H1 (cell line): ENCODE measurements at regions not wholly inside any gene's neighbourhood (a gene's known extent, or its start where the extent isn't known, plus 50 kb on each side); places are given as distances from the start of the nearest gene placed in this dataset.

ENCODE experiments used
- CTCF ChIA-PET: fragments of 300-600 bp; sonication (Branson Sonifier 250); formaldehyde crosslinking; loops from one replicate; lab custom pipeline; 2021; ENCODE audit not compliant: partially characterized antibody; lab: Charles Lee
- POLR2A ChIA-PET: fragments of 300-600 bp; sonication (Branson Sonifier 250); formaldehyde crosslinking; loops from one replicate; lab custom pipeline; 2021; ENCODE audit warnings: inconsistent platforms; ENCODE audit not compliant: partially characterized antibody; lab: Charles Lee
- DNase-seq, 2 experiments: peaks; one replicate each; pipeline versions ENCODE4 v3.0.0 to v3.0.0-alpha.2; 2010 to 2022; ENCODE audit warnings: low spot score in 2 of 2, low read depth in 1 of 2, mixed read lengths in 1 of 2
- FAIRE-seq: peaks from 2 replicates; lab custom pipeline; 2011; peaks lifted over from hg19 to GRCh38; lab: Jason Lieb, UNC
- H2AFZ ChIP-seq: 2 replicates; pipeline ENCODE4 v1.8.1; 2012; ENCODE audit warnings: low read length, inconsistent platforms
- H2AK5ac ChIP-seq: 2 replicates; pipeline ENCODE4 v1.6.1; 2013; ENCODE audit warnings: low read depth, low read length
- H2BK120ac ChIP-seq: replicated peaks from 2 replicates; pipeline ENCODE3; 2013; ENCODE audit warnings: low read depth, low read length, inconsistent platforms
- H2BK12ac ChIP-seq: 2 replicates; pipeline ENCODE4 v1.6.1; 2013; ENCODE audit warnings: low read depth, low read length
- H2BK15ac ChIP-seq: 2 replicates; pipeline ENCODE4 v1.6.1; 2013; ENCODE audit warnings: low read length
- H2BK20ac ChIP-seq: 2 replicates; pipeline ENCODE4 v1.6.1; 2013; ENCODE audit warnings: low read length
- H2BK5ac ChIP-seq: 2 replicates; pipeline ENCODE4 v1.6.1; 2013; ENCODE audit warnings: low read depth, low read length
- H3K14ac ChIP-seq: 2 replicates; pipeline ENCODE4 v1.6.1; 2013; ENCODE audit warnings: inconsistent platforms; ENCODE audit not compliant: insufficient read length
- H3K18ac ChIP-seq: 2 replicates; pipeline ENCODE4 v1.6.1; 2013; ENCODE audit warnings: low read length; ENCODE audit errors: extremely low read depth
- H3K23ac ChIP-seq: 2 replicates; pipeline ENCODE4 v1.6.1; 2013; ENCODE audit warnings: inconsistent platforms; ENCODE audit not compliant: insufficient read length
- H3K23me2 ChIP-seq: 2 replicates; pipeline ENCODE4 v1.6.1; 2013; ENCODE audit warnings: low read depth, low read length
- H3K27ac ChIP-seq: 2 replicates; pipeline ENCODE4 v1.6.1; 2011; ENCODE audit warnings: low read depth, low read length, inconsistent platforms
- H3K27me3 ChIP-seq, 4 experiments: replicated peaks in 1 of 4; 1 replicate in 1 of 4; 2 replicates in 3 of 4; pipeline versions ENCODE4 v1.6.1 to v1.8.1; 2011 to 2013; ENCODE audit warnings: low read length in 3 of 4, mild to moderate bottlenecking in 3 of 4, inconsistent platforms in 2 of 4, mixed read lengths in 2 of 4, moderate library complexity in 1 of 4; ENCODE audit not compliant: control insufficient read depth in 3 of 4, insufficient read depth in 3 of 4; ENCODE audit errors: extremely low read depth in 1 of 4
- H3K36me3 ChIP-seq, 4 experiments: 2 replicates each; pipeline versions ENCODE4 v1.6.1 to v1.8.1; 2011 to 2013; ENCODE audit warnings: mild to moderate bottlenecking in 4 of 4, low read length in 3 of 4, moderate library complexity in 2 of 4, control low read depth in 1 of 4, inconsistent platforms in 1 of 4; ENCODE audit not compliant: insufficient read depth in 4 of 4, control insufficient read depth in 2 of 4
- H3K4ac ChIP-seq: replicated peaks from 2 replicates; pipeline ENCODE3; 2013; ENCODE audit warnings: low read length, low read depth, mixed read lengths, inconsistent platforms; ENCODE audit not compliant: insufficient read length
- H3K4me1 ChIP-seq, 4 experiments: replicated peaks in 1 of 4; 1 replicate in 1 of 4; 2 replicates in 3 of 4; pipeline versions ENCODE4 v1.6.1 to v1.8.1; 2011 to 2013; ENCODE audit warnings: low read length in 3 of 4, inconsistent platforms in 2 of 4, mixed read lengths in 1 of 4; ENCODE audit not compliant: insufficient read depth in 4 of 4, control insufficient read depth in 3 of 4
- H3K4me2 ChIP-seq, 2 experiments: 2 replicates each; pipeline versions ENCODE4 v1.6.1 to v1.8.1; 2011 to 2013; ENCODE audit warnings: low read depth in 2 of 2, low read length in 2 of 2, control low read depth in 1 of 2, inconsistent platforms in 1 of 2, mild to moderate bottlenecking in 1 of 2; ENCODE audit not compliant: insufficient read depth in 1 of 2
- H3K4me3 ChIP-seq, 4 experiments: fragments of 200-600, 300-600 bp in 1 of 4; sonication (generic), shearing (Covaris generic), sonication (Bioruptor Twin) in 1 of 4; 2 replicates each; pipeline versions ENCODE4 v1.5.1 to v1.8.1; 2011 to 2016; ENCODE audit warnings: low read length in 4 of 4, low read depth in 3 of 4, control low read depth in 2 of 4, inconsistent platforms in 2 of 4, mild to moderate bottlenecking in 2 of 4, mixed read lengths in 1 of 4, moderate library complexity in 1 of 4; ENCODE audit not compliant: insufficient read depth in 2 of 4; ENCODE audit errors: extremely low read depth in 1 of 4
- H3K56ac ChIP-seq: replicated peaks from 2 replicates; pipeline ENCODE3; 2013; ENCODE audit warnings: low read depth, mild to moderate bottlenecking, mixed read lengths, low read length, inconsistent platforms; ENCODE audit not compliant: insufficient read length
- H3K79me1 ChIP-seq: 2 replicates; pipeline ENCODE4 v1.6.1; 2013; ENCODE audit warnings: low read depth, low read length, control low read depth
- H3K79me2 ChIP-seq, 2 experiments: 2 replicates each; pipeline versions ENCODE4 v1.6.1 to v1.8.1; 2012 to 2013; ENCODE audit warnings: low read length in 2 of 2, mild to moderate bottlenecking in 2 of 2, inconsistent platforms in 1 of 2; ENCODE audit not compliant: insufficient read depth in 2 of 2, control insufficient read depth in 1 of 2
- H3K9ac ChIP-seq, 4 experiments: replicated peaks in 1 of 4; 1 replicate in 1 of 4; 2 replicates in 3 of 4; pipeline versions ENCODE4 v1.6.1 to v1.8.1; 2011 to 2013; ENCODE audit warnings: low read depth in 3 of 4, low read length in 3 of 4, control low read depth in 2 of 4, mild to moderate bottlenecking in 2 of 4, moderate library complexity in 2 of 4, inconsistent platforms in 1 of 4; ENCODE audit errors: extremely low read depth in 1 of 4
- H3K9me3 ChIP-seq, 2 experiments: 2 replicates each; pipeline versions ENCODE4 v1.6.1 to v1.8.1; 2012 to 2013; ENCODE audit warnings: mild to moderate bottlenecking in 2 of 2, moderate library complexity in 2 of 2, control low read depth in 1 of 2, inconsistent platforms in 1 of 2, low read depth in 1 of 2, low read length in 1 of 2, mixed read lengths in 1 of 2; ENCODE audit not compliant: insufficient read depth in 2 of 2
- H4K20me1 ChIP-seq, 2 experiments: replicated peaks in 1 of 2; 2 replicates each; pipeline versions ENCODE3 to v1.8.1; 2011 to 2013; ENCODE audit warnings: inconsistent platforms in 2 of 2, low read length in 2 of 2, mild to moderate bottlenecking in 1 of 2; ENCODE audit not compliant: insufficient read depth in 2 of 2, control insufficient read depth in 1 of 2
- H4K5ac ChIP-seq: 2 replicates; pipeline ENCODE4 v1.6.1; 2013; ENCODE audit warnings: low read length, low read depth, mixed read lengths, inconsistent platforms; ENCODE audit not compliant: insufficient read length
- H4K8ac ChIP-seq: 2 replicates; pipeline ENCODE4 v1.8.0; 2013; ENCODE audit warnings: mild to moderate bottlenecking, moderate library complexity, low read length, inconsistent platforms; ENCODE audit not compliant: insufficient read depth; ENCODE audit errors: extremely low read depth
- H4K91ac ChIP-seq: replicated peaks from 2 replicates; pipeline ENCODE3; 2013; ENCODE audit warnings: low read length, mixed read lengths, inconsistent platforms; ENCODE audit not compliant: insufficient read length
- BCL11A ChIP-seq, 2 experiments: IDR thresholded peaks; one replicate each; pipeline ENCODE4 v1.6.1; 2011; ENCODE audit warnings: low read depth in 2 of 2, low read length in 2 of 2, mild to moderate bottlenecking in 2 of 2
- CEBPB ChIP-seq: IDR thresholded peaks from 2 replicates; pipeline ENCODE4 v1.6.1; 2012; ENCODE audit warnings: low read depth, low read length
- CTBP2 ChIP-seq: IDR thresholded peaks from 2 replicates; pipeline ENCODE4 v1.7.0; 2011; ENCODE audit warnings: borderline replicate concordance, mild to moderate bottlenecking, moderate library complexity, mixed read lengths, low read length; ENCODE audit not compliant: insufficient read depth, insufficient read length
- JUND ChIP-seq: IDR thresholded peaks from 2 replicates; pipeline ENCODE4 v1.6.1; 2011; ENCODE audit warnings: mild to moderate bottlenecking, improper control_type of control experiment, low read length
- KDM5A ChIP-seq: fragments of 200-600 bp; IDR thresholded peaks from 2 replicates; pipeline ENCODE4 v1.7.1; 2012; ENCODE audit warnings: mild to moderate bottlenecking, low read length, inconsistent platforms, mixed read lengths
- POU5F1 ChIP-seq: IDR thresholded peaks from 2 replicates; pipeline ENCODE4 v1.6.1; 2011; ENCODE audit warnings: low read depth, mild to moderate bottlenecking, low read length, moderate library complexity
- SAP30 ChIP-seq: fragments of 300-600 bp; sonication (generic); IDR thresholded peaks from 2 replicates; pipeline ENCODE4 v1.7.1; 2012; ENCODE audit warnings: low read length, moderate library complexity, mild to moderate bottlenecking, inconsistent platforms; ENCODE audit not compliant: insufficient read depth, insufficient replicate concordance
- SIN3A ChIP-seq, 2 experiments: IDR thresholded peaks in 1 of 2; conservative IDR thresholded peaks in 1 of 2; 2 replicates each; pipeline ENCODE4 v1.6.1; 2011 to 2012; ENCODE audit warnings: low read length in 2 of 2, improper control_type of control experiment in 1 of 2, low read depth in 1 of 2, mild to moderate bottlenecking in 1 of 2
- WGBS, 2 experiments: shearing (Covaris generic) in 1 of 2; methylation state at CpG; one replicate each; pipeline versions ENCODE4 v1.1.6 to v1.1.7; 2013 to 2015; ENCODE audit warnings: low lambda C conversion rate in 2 of 2, mixed read lengths in 2 of 2, inconsistent platforms in 1 of 2, low coverage in 1 of 2, missing lambda C conversion rate in 1 of 2; ENCODE audit not compliant: insufficient replicate concordance in 2 of 2, insufficient coverage in 1 of 2, insufficient read length in 1 of 2; ENCODE audit errors: extremely low coverage in 1 of 2, missing lambda C conversion rate in 1 of 2; 5-methylcytosine and 5-hydroxymethylcytosine counted together
- TF ChIP-seq, protein P1 (sequence below): IDR thresholded peaks from 2 replicates; pipeline ENCODE4 v1.6.1; 2012; ENCODE audit warnings: inconsistent platforms

DNA sequence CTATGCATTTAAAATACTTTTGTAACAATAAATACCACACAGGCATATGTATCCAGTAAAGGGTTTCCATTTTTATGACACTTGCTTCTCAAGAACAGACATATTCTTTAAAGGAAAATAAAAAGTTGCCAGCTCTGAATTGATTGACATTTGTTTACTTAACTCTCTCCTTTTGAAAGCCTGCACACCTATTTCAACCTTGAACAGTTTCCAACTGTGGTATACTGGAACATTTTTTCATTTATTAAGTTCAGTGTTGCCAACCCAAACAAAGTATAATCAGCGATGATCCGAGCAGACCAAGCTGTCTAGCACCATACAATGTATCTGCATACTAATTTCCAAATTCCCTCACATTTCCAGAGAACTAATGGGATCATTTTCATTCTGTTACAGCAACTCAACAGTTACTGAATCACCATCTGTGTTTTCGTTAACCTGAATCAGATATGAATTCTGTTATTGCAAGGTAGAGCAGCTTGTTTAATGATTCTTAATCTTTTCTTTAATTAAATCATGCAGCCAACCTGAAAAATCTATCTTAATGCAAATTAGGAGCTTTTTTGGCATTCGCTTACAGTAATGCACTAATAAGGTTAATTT, 725.5 kb upstream of the ZEB2 start:
- no peak overlapping the region for H2BK120ac ChIP-seq
- H3K14ac ChIP-seq = no peak overlapping the region
- no peak overlapping the region for H2AK5ac ChIP-seq
- H3K79me2 ChIP-seq = no peaks in the 10 kb centered on the region
- ChIA-PET CTCF (no interaction called here), POLR2A (no interaction called here)
- no peak overlapping the region for H4K91ac ChIP-seq
- FAIRE-seq (no peak), DNase-seq (no peak)
- H3K23me2 ChIP-seq = no peaks in the 10 kb centered on the region
- H3K9ac ChIP-seq = no peak overlapping the region
- no peak overlapping the region for H3K23ac ChIP-seq
- no peaks in the 10 kb centered on the region for H3K4me1 ChIP-seq
- H4K8ac ChIP-seq = no peak overlapping the region
- no peak overlapping the region for H2BK15ac ChIP-seq
- no peak overlapping the region for H2BK20ac ChIP-seq
- H3K36me3 ChIP-seq = no peaks in the 10 kb centered on the region
- H2BK12ac ChIP-seq = no peak overlapping the region
- H2BK5ac ChIP-seq = no peak overlapping the region
- H3K4me3 ChIP-seq = no peak overlapping the region
- H3K4ac ChIP-seq = no peak overlapping the region
- H3K79me1 ChIP-seq = no peaks in the 10 kb centered on the region
- H2AFZ ChIP-seq = no peak overlapping the region
- H4K5ac ChIP-seq = no peak overlapping the region
- 94% methylated on average over 4 of the region's 4 CpGs; no CpG with 5 or more reads in 1 of the 2 experiments for WGBS, 2 experiments
- H3K27me3 ChIP-seq = no peaks in the 10 kb centered on the region
- TF ChIP-seq, protein P1, sequence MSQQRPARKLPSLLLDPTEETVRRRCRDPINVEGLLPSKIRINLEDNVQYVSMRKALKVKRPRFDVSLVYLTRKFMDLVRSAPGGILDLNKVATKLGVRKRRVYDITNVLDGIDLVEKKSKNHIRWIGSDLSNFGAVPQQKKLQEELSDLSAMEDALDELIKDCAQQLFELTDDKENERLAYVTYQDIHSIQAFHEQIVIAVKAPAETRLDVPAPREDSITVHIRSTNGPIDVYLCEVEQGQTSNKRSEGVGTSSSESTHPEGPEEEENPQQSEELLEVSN = no peak
- TF ChIP-seq KDM5A (no peak), POU5F1 (no peak), CTBP2 (no peak), SAP30 (no peak), JUND (no peak), SIN3A (conservative IDR thresholded peaks at IDR 0.05 in 1 of 2, IDR thresholded peaks at IDR 0.05 in 1 of 2; ENCODE audit: low read depth in 1 of 2, low read length in 2 of 2) (no peak), BCL11A (IDR thresholded peaks at IDR 0.05; ENCODE audit: low read depth in 2 of 2, low read length in 2 of 2) (no peak), CEBPB (no peak)
- no peak overlapping the region for H3K56ac ChIP-seq
- no peak overlapping the region for H3K27ac ChIP-seq
- no peaks in the 10 kb centered on the region for H3K9me3 ChIP-seq
- H3K4me2 ChIP-seq = no peak overlapping the region
- H3K18ac ChIP-seq = no peak overlapping the region
- H4K20me1 ChIP-seq = no peaks in the 10 kb centered on the region
